PFSK-1 (cell line): ENCODE measurements at regions not wholly inside any gene's neighbourhood (a gene's known extent, or its start where the extent isn't known, plus 50 kb on each side); places are given as distances from the start of the nearest gene placed in this dataset.

Source experiments
- POLR2AphosphoS5 ChIP-seq: IDR thresholded peaks from 2 replicates; pipeline ENCODE4 v1.6.1; 2012; ENCODE audit warnings: low read depth, mild to moderate bottlenecking, control low read depth, low read length, moderate library complexity
- REST ChIP-seq, 2 experiments: IDR thresholded peaks; 2 replicates each; pipeline versions ENCODE4 v1.6.1 to v1.8.0; 2011 to 2012; ENCODE audit warnings: low read depth in 2 of 2, low read length in 2 of 2, control low read depth in 1 of 2, inconsistent platforms in 1 of 2, mild to moderate bottlenecking in 1 of 2, moderate library complexity in 1 of 2; ENCODE audit not compliant: insufficient read depth in 1 of 2
- SIN3A ChIP-seq: IDR thresholded peaks from 2 replicates; pipeline ENCODE4 v1.6.1; 2012; ENCODE audit warnings: mild to moderate bottlenecking, low read length, moderate library complexity, borderline replicate concordance; ENCODE audit not compliant: insufficient read depth
- TAF1 ChIP-seq: IDR thresholded peaks from 2 replicates; pipeline ENCODE4 v1.6.1; 2012; ENCODE audit warnings: low read length, control low read depth, borderline replicate concordance; ENCODE audit not compliant: insufficient read depth

DNA sequence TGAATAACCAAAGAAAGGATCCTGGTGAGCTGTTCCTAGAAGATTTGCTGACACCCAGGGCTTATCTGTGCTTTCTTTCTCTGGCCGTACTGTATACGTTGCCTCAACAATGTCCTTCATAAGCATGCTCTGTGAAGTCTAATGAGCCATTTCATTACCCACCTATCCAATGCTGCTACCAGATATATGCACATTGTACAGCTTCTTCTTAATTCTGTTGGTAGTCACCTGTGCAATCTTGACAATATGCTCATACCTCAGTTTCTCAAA lies 731.8 kb upstream of the NCAM2 start:
- no peak for TF ChIP-seq TAF1
- no peak for TF ChIP-seq POLR2AphosphoS5
- no peak for TF ChIP-seq REST (IDR thresholded peaks at IDR 0.05; ENCODE audit: insufficient read depth in 1 of 2, low read depth in 2 of 2, low read length in 2 of 2)
- TF ChIP-seq SIN3A = no peak
